Naive B cell (primary cell): ENCODE measurements at regions not wholly inside any gene's neighbourhood (a gene's known extent, or its start where the extent isn't known, plus 50 kb on each side); places are given as distances from the start of the nearest gene placed in this dataset.
A peak's percentile ranks its signal among the peaks of the same experiment; 100 is the strongest.

Source experiments
- ATAC-seq, 2 donors: fragments of 150-1000 bp; cut with Tn5 transposase; 2 replicates each; pipeline ENCODE4 v1.10.0; 2021; ENCODE audit warnings: low read depth in 2 of 2, mild to moderate bottlenecking in 2 of 2, moderate library complexity in 2 of 2
- DNase-seq: peaks from one replicate; pipeline ENCODE4 v3.0.0; 2022
- H3K27ac Mint-ChIP-seq, 6 donors: one replicate each; pipeline ENCODE4 v1.8.0; 2020 to 2022; ENCODE audit warnings: mild to moderate bottlenecking in 6 of 6, mixed read lengths in 6 of 6, moderate library complexity in 5 of 6, inconsistent platforms in 2 of 6
- H3K27me3 Mint-ChIP-seq, 3 donors: one replicate each; pipeline ENCODE4 v1.8.0; 2021 to 2022; ENCODE audit warnings: mixed read lengths in 3 of 3, mild to moderate bottlenecking in 1 of 3
- H3K36me3 Mint-ChIP-seq, 2 donors: one replicate each; pipeline ENCODE4 v1.8.0; 2020 to 2022; ENCODE audit warnings: mixed read lengths in 2 of 2, inconsistent platforms in 1 of 2, mild to moderate bottlenecking in 1 of 2
- H3K4me1 Mint-ChIP-seq, 3 donors: one replicate each; pipeline ENCODE4 v1.8.0; 2020 to 2022; ENCODE audit warnings: mixed read lengths in 3 of 3, inconsistent platforms in 1 of 3, mild to moderate bottlenecking in 1 of 3, moderate library complexity in 1 of 3
- H3K4me3 Mint-ChIP-seq, 8 donors: one replicate each; pipeline ENCODE4 v1.8.0; 2020 to 2022; ENCODE audit warnings: mild to moderate bottlenecking in 8 of 8, mixed read lengths in 8 of 8, moderate library complexity in 8 of 8, inconsistent platforms in 2 of 8
- H3K9me3 Mint-ChIP-seq, 7 donors: one replicate each; pipeline ENCODE4 v1.8.0; 2020 to 2022; ENCODE audit warnings: mixed read lengths in 7 of 7, mild to moderate bottlenecking in 5 of 7, inconsistent platforms in 2 of 7, moderate library complexity in 1 of 7

DNA sequence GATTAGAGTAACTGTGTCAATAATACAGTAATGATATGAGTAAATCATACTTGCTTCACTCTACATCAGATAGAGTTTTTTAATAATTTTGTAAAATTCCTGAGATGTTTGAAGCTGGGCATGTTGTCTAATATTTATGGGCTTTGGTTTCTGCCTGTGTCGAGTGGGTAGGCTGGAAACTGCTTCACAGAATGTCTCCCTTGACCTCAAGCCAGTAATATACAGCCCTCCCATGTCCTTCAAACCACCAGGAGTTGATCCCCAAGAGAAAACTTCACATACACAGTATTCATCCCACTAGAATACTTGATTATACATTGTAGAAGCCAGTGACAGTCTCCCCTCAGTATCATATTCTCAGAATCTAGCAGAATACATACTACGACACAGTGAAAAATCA is 284.8 kb upstream of the TENM3 start:
- H3K36me3 Mint-ChIP-seq: no peaks in the 10 kb centered on the region
- no peak for ATAC-seq
- H3K4me1 Mint-ChIP-seq: no peaks in the 10 kb centered on the region
- peaks cover 0 to 4% (median 1%) of the 10 kb centered on the region in 7 donors for H3K9me3 Mint-ChIP-seq
- no peak overlapping the region for H3K4me3 Mint-ChIP-seq
- no peaks in the 10 kb centered on the region for H3K27me3 Mint-ChIP-seq
- DNase-seq: no peak
- no peak overlapping the region for H3K27ac Mint-ChIP-seq

GRCh38 chr4:181959121-181959520 is 284.1 kb upstream of the TENM3 start:
- DNase-seq (no peak), ATAC-seq (no peak)
- no peak overlapping the region for H3K27ac Mint-ChIP-seq
- no peak overlapping the region for H3K4me3 Mint-ChIP-seq
- H3K27me3 Mint-ChIP-seq: no peaks in the 10 kb centered on the region
- H3K4me1 Mint-ChIP-seq: no peaks in the 10 kb centered on the region
- H3K9me3 Mint-ChIP-seq: peaks cover 0 to 4% (median 1%) of the 10 kb centered on the region in 7 donors
- H3K36me3 Mint-ChIP-seq: no peaks in the 10 kb centered on the region

GRCh38 chr4:181960384-181960783 is 282.8 kb upstream of the TENM3 start:
- peaks cover 0 to 3% (median under 1%) of the 10 kb centered on the region in 7 donors for H3K9me3 Mint-ChIP-seq
- ATAC-seq: no peak
- H3K36me3 Mint-ChIP-seq: no peaks in the 10 kb centered on the region
- no peak overlapping the region for H3K4me3 Mint-ChIP-seq
- H3K4me1 Mint-ChIP-seq: no peaks in the 10 kb centered on the region
- H3K27me3 Mint-ChIP-seq: no peaks in the 10 kb centered on the region
- no peak for DNase-seq
- no peak overlapping the region for H3K27ac Mint-ChIP-seq

DNA sequence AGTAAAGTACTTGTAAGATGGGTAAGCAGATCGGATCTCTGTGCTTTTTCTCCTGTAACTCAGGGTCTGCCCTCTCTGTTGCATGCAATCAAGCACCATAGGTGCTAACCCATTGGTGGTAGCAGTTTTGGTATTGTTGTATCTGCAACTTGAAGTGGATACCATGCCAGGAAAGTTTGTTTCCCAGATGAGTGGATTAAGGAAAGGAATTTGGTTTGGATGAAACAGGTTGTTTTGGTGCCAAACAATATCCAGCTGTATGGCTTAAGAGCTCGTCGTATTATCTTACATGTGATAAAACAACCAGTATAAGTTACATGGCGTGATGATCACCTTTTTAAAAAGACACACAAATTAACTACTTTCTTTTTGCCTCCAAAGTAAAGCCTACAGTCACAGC is 280.9 kb upstream of the TENM3 start:
- H3K27ac Mint-ChIP-seq: peak overlapping the region in 1 of 6 donors; percentile 56
- no peaks in the 10 kb centered on the region for H3K36me3 Mint-ChIP-seq
- no peaks in the 10 kb centered on the region for H3K27me3 Mint-ChIP-seq
- H3K4me1 Mint-ChIP-seq: no peaks in the 10 kb centered on the region
- ATAC-seq: no peak
- no peak for DNase-seq
- peaks cover 0 to 4% (median 0%) of the 10 kb centered on the region in 7 donors for H3K9me3 Mint-ChIP-seq
- no peak overlapping the region for H3K4me3 Mint-ChIP-seq

DNA sequence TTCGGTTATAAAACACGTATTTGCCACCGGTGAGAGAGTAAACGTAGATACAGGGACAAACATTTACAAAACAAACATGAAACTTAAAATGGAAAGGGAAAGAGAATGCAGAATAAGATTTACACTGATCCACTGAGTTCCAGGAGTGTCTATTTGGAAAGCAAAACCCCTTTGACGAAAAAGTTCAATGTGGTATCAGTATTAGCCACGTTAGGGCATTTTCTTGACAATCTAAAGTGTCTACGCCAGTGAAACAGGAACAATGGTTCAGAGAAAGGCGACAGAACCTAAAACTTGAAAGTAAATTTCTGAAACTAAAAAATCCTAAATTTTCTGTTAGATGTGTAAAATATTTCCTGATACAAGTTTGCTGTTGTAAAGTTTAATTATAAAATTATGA is 278.5 kb upstream of the TENM3 start:
- Mint-ChIP-seq H3K27ac (no peak overlapping the region), H3K4me3 (no peak overlapping the region), H3K9me3 (peaks cover 0 to 4% (median 0%) of the 10 kb centered on the region in 7 donors), H3K36me3 (no peaks in the 10 kb centered on the region), H3K27me3 (no peaks in the 10 kb centered on the region), H3K4me1 (no peaks in the 10 kb centered on the region)
- DNase-seq (no peak), ATAC-seq (no peak)

GRCh38 chr4:181966104-181966551 is 277.1 kb upstream of the TENM3 start:
- DNase-seq: no peak
- no peaks in the 10 kb centered on the region for H3K36me3 Mint-ChIP-seq
- no peak overlapping the region for H3K4me3 Mint-ChIP-seq
- no peaks in the 10 kb centered on the region for H3K27me3 Mint-ChIP-seq
- H3K9me3 Mint-ChIP-seq: peaks cover 0 to 4% (median 0%) of the 10 kb centered on the region in 7 donors
- H3K4me1 Mint-ChIP-seq: peaks cover 0 to 9% (median 3%) of the 10 kb centered on the region in 3 donors
- ATAC-seq: no peak
- H3K27ac Mint-ChIP-seq: peak overlapping the region in 1 of 6 donors; percentile 14

DNA sequence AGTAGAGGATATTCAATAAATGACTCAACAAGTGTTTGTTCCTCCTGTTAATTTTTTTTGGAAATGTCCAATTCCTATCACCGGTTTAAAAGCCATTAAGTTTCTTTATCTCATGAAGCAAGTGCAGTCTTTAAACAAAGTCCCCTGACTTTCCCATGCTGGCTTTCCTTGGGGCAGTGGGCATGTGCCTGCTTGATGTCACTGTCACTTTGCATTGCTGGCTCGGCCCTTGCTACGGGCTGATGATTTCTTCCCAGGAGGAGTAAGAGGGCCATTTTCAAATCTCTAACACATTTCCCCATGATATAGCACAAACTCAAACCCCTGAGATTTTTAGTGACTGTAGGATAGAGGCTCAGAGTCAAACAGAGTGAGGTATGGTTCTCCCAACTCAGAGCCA is 275.8 kb upstream of the TENM3 start:
- Mint-ChIP-seq H3K27me3 (no peaks in the 10 kb centered on the region), H3K4me1 (peaks cover 0 to 16% (median 10%) of the 10 kb centered on the region in 3 donors), H3K9me3 (peaks cover 0 to 4% (median 0%) of the 10 kb centered on the region in 7 donors), H3K4me3 (no peak overlapping the region), H3K27ac (no peak overlapping the region), H3K36me3 (no peaks in the 10 kb centered on the region)
- no peak for DNase-seq
- no peak for ATAC-seq

DNA sequence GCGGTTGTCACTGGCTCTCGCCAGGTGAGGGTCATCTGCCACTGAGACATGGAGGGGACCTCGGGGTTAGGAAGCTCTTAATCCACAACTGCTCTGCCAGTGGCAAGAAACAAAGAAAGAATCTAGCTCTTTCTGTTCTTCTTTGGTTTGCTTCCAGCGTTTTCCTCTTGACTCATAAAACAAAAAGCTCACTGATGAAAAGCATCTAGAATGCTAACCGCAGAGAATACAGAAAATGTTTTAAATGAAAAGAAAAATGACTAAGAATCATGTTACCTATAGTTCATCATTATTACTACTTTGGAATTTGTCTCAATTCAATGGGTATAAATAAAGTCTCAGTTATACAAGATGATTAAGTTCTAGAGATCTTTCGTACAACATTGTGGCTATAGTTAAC is 274.8 kb upstream of the TENM3 start:
- Mint-ChIP-seq H3K4me3 (no peak overlapping the region), H3K36me3 (no peaks in the 10 kb centered on the region), H3K27me3 (no peaks in the 10 kb centered on the region), H3K4me1 (peaks cover 0 to 16% (median 10%) of the 10 kb centered on the region in 3 donors), H3K27ac (no peak overlapping the region), H3K9me3 (peaks cover 0 to 7% (median 0%) of the 10 kb centered on the region in 7 donors)
- DNase-seq: no peak
- no peak for ATAC-seq

GRCh38 chr4:181969151-181969550 is 274.1 kb upstream of the TENM3 start:
- Mint-ChIP-seq H3K27ac (no peak overlapping the region), H3K4me3 (no peak overlapping the region), H3K4me1 (peaks cover 0 to 16% (median 10%) of the 10 kb centered on the region in 3 donors), H3K9me3 (peaks cover 0 to 7% (median 1%) of the 10 kb centered on the region in 7 donors), H3K36me3 (no peaks in the 10 kb centered on the region), H3K27me3 (no peaks in the 10 kb centered on the region)
- no peak for ATAC-seq
- DNase-seq: no peak

GRCh38 chr4:181970366-181970765 is 272.8 kb upstream of the TENM3 start:
- H3K27me3 Mint-ChIP-seq: no peaks in the 10 kb centered on the region
- no peak overlapping the region for H3K4me3 Mint-ChIP-seq
- H3K27ac Mint-ChIP-seq: no peak overlapping the region
- H3K36me3 Mint-ChIP-seq: no peaks in the 10 kb centered on the region
- peaks cover 0 to 9% (median 1%) of the 10 kb centered on the region in 7 donors for H3K9me3 Mint-ChIP-seq
- peaks cover 0 to 16% (median 10%) of the 10 kb centered on the region in 3 donors for H3K4me1 Mint-ChIP-seq
- no peak for ATAC-seq
- DNase-seq: no peak

DNA sequence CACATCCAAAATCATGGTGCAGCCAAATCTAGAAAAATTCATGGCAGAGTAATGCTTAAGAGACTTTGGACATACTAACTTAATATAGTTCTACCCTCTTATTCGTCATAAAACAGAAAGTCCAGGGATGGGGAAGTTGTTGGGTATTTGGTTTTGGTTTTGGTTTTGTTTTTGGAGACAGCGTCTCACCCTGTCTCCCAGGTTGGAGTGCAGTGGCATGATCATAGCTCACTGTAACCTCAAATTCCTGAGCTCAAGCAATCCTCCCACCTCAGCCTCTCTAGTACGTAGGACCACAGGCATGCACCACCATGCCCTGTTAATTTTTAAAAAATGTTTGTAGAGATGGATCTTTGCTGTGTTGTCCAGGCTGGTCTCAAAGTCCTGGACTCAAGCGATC is 271.8 kb upstream of the TENM3 start:
- peak overlapping the region in 5 of 8 donors; percentile 16 to 51 (median 28) for H3K4me3 Mint-ChIP-seq
- ATAC-seq: peak in 1 of 2 donors; percentile 28

DNA sequence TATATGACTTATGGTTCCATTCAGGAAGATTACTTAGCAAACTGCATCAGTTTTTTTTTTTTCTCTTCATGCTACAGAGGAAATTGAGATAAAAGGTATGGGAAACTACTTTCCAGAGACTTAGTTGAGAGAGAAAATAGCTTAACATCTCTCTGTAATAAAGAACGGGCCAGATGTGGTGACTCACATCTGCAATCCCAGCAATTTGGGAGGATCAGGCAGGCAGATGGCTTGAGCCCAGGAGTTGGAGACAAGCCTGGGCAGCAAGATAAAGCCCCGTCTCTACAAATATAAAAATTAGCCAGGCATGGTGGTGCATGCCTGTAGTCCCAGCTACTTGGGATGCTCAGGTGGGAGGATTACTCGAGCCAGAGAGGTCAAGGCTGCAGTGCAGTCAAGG is 271.2 kb upstream of the TENM3 start:
- Mint-ChIP-seq H3K9me3 (peaks cover 0 to 12% (median 3%) of the 10 kb centered on the region in 7 donors), H3K4me1 (peaks cover 0 to 16% (median 10%) of the 10 kb centered on the region in 3 donors), H3K36me3 (no peaks in the 10 kb centered on the region), H3K4me3 (peak overlapping the region in 1 of 8 donors; percentile 25), H3K27ac (peak overlapping the region in 1 of 6 donors; percentile 10), H3K27me3 (no peaks in the 10 kb centered on the region)
- ATAC-seq: no peak
- DNase-seq: no peak

More for the DNA sequence above, 271.8 kb upstream of the TENM3 start:
- H3K36me3 Mint-ChIP-seq: no peaks in the 10 kb centered on the region
- peaks cover 0 to 13% (median 3%) of the 10 kb centered on the region in 7 donors for H3K9me3 Mint-ChIP-seq
- no peak for DNase-seq
- peaks cover 0 to 16% (median 10%) of the 10 kb centered on the region in 3 donors for H3K4me1 Mint-ChIP-seq
- no peaks in the 10 kb centered on the region for H3K27me3 Mint-ChIP-seq
- no peak overlapping the region for H3K27ac Mint-ChIP-seq

DNA sequence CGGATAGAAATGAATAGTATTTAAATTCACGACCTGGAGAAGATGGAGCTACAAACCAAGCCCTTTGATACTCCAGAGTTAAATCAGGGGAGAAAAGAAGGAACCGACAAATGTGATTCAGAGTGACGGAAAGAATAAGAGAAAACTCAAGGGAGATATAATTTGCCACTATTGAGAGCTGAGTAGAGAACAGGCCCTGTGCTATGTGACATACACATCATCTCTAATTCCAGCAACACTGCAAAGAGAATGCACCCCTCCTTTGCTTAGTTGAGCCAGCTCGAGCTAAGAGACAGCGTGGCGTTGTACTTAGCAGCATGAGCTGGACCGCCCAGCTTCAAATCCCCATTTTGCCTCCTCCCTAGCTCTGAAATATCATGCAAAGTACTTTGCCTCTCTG is 266.4 kb upstream of the TENM3 start:
- Mint-ChIP-seq H3K9me3 (peaks cover 0 to 14% (median 5%) of the 10 kb centered on the region in 7 donors), H3K36me3 (no peaks in the 10 kb centered on the region), H3K4me3 (no peak overlapping the region), H3K27me3 (no peaks in the 10 kb centered on the region), H3K4me1 (peaks cover 0 to under 1% (median under 1%) of the 10 kb centered on the region in 3 donors), H3K27ac (no peak overlapping the region)
- DNase-seq (no peak), ATAC-seq (no peak)

DNA sequence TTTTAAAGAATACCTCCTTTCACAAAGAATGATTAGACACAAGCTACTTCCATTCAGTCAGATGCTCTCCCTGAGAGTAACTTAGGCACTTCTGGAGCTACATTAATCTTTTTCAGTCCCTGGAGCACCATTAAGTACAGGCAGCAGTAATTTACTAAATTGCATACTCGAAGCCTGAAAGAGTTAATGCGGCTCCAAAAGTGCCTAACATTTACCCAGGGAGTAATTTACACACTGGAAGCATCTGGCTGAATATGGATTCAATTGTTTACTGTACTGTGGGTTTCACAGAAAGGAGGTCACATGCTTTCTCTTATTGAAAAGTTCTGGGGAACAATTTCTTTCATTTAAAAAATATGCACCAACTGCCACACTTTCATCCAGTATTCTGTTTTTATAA is 260.8 kb upstream of the TENM3 start:
- Mint-ChIP-seq H3K27ac (no peak overlapping the region), H3K27me3 (no peaks in the 10 kb centered on the region), H3K9me3 (peaks cover 1 to 8% (median 4%) of the 10 kb centered on the region in 7 donors), H3K36me3 (no peaks in the 10 kb centered on the region), H3K4me1 (no peaks in the 10 kb centered on the region), H3K4me3 (no peak overlapping the region)
- no peak for DNase-seq
- no peak for ATAC-seq

DNA sequence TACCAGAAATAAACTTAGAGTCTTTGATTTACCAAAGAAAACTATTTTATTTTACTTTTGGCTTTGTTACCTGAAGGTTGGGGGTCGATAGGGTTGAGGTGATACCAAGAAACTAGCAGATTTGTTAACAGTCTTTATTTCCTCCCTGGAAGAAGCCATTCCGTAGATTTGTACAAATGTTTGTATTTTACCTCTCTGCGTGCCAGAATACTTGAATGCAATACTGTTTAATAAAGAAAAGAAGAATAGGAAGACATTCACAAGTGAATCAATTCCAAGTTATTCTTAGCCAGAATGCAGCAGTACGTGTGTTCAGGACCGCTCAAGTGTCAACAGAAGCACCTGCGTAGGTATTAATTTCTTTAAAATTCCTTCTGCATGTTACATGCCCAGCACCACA is 260.3 kb upstream of the TENM3 start:
- Mint-ChIP-seq H3K9me3 (peaks cover under 1 to 6% (median 3%) of the 10 kb centered on the region in 7 donors), H3K36me3 (no peaks in the 10 kb centered on the region), H3K27me3 (no peaks in the 10 kb centered on the region), H3K4me1 (no peaks in the 10 kb centered on the region), H3K4me3 (no peak overlapping the region), H3K27ac (no peak overlapping the region)
- no peak for DNase-seq
- no peak for ATAC-seq
